AG10803 (cell line): ENCODE measurements at regions not wholly inside any gene's neighbourhood (a gene's known extent, or its start where the extent isn't known, plus 50 kb on each side); places are given as distances from the start of the nearest gene placed in this dataset.
"Not testable (repeated sequence)": the region's sequence is repeated elsewhere in the genome, so short reads cannot be mapped to it uniquely, and the experiment has no call there.

Source experiments
- DNase-seq: peaks from one replicate; pipeline ENCODE4 v3.0.0; 2010; ENCODE audit warnings: low read depth
- H3K4me3 ChIP-seq: 2 replicates; pipeline ENCODE4 v1.5.1; 2011; ENCODE audit warnings: mild to moderate bottlenecking, low read length, control low read depth
- TF ChIP-seq, protein P1 (sequence below): conservative IDR thresholded peaks from 2 replicates; pipeline ENCODE4 v1.5.1; 2011; ENCODE audit warnings: mild to moderate bottlenecking, low read length, control low read depth, inconsistent platforms

DNA sequence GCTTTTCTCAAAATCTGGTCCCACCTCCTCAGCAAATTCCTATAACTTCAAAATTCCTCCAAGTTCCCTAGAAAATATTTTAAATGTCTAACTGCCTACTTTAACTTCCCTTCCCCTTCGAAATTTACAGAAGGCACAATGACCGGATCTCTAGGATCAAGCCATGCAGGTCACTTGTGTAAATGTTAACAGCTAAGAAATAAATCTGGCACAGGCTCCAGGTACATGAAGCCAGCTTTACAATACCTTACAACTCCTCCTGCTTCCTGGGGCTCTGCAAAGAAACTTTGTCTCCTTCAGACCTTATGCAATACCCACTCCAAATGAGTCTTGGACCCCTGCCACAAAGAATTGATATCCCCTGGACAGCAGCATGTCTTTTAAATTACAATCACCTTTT lies 1164.2 kb downstream of the BRINP3 start:
- TF ChIP-seq, protein P1, sequence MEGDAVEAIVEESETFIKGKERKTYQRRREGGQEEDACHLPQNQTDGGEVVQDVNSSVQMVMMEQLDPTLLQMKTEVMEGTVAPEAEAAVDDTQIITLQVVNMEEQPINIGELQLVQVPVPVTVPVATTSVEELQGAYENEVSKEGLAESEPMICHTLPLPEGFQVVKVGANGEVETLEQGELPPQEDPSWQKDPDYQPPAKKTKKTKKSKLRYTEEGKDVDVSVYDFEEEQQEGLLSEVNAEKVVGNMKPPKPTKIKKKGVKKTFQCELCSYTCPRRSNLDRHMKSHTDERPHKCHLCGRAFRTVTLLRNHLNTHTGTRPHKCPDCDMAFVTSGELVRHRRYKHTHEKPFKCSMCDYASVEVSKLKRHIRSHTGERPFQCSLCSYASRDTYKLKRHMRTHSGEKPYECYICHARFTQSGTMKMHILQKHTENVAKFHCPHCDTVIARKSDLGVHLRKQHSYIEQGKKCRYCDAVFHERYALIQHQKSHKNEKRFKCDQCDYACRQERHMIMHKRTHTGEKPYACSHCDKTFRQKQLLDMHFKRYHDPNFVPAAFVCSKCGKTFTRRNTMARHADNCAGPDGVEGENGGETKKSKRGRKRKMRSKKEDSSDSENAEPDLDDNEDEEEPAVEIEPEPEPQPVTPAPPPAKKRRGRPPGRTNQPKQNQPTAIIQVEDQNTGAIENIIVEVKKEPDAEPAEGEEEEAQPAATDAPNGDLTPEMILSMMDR, result no peak
- DNase-seq, result no peak
- H3K4me3 ChIP-seq, result no peak overlapping the region

DNA sequence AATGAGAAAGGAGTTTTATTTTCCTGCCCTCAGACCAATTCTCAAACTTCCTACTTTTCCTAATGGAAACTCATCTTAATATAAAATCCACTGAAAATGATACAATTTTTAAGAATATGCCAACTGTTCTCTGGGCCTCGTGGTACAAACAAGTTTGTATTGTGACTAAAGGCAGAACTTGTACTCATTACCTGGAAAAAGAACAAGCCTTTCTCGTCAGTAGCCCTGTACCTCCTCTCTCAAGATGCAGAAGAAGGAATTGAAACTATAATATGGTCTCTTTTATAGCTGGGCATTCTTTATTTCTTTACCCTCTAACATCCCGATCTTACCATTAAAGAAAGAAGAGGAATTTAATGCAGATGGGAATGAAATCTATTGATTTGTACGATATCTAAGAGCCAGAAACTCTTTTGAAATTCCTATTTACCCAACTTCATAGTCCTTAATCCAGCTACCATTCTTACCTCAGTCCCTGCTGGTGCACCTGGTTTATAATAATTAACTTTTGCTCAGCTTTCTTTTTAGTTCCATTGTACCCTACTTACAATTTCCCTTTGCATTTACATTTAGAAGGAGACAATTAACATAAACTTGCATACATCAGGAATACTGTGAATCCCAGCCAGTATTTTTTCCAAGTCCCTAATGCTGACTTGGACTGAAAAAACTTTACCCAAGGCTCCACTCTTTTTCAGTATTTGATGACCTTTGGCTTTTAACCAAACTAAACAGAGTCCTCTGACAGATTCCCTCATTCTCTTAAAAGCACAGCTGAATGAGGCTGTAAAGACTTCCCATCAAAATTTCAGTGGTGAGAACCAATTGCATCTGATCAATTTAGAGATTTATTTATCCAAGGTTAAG lies 1162.4 kb downstream of the BRINP3 start:
- no peak for DNase-seq
- no peak overlapping the region for H3K4me3 ChIP-seq
- TF ChIP-seq, protein P1, result no peak

DNA sequence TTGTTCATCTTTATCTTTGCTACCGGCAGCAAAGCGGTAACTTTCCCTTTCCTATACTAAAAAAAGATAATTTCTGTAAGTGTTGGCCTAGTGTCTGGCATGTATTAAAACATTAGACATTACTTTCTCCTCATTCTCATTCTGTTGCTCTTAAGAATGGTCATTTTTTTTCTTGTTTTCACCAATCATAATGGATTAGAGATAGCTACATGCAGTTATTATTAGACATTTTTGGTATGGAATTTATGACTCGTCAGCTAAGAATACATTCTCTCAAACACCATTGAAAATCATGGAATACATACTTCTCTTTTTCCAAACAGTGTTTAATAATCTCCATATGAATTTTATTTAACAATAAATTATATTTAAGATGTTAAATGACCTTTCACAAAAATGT lies 1154.6 kb downstream of the BRINP3 start:
- DNase-seq, result no peak
- no peak overlapping the region for H3K4me3 ChIP-seq
- TF ChIP-seq, protein P1, result no peak

DNA sequence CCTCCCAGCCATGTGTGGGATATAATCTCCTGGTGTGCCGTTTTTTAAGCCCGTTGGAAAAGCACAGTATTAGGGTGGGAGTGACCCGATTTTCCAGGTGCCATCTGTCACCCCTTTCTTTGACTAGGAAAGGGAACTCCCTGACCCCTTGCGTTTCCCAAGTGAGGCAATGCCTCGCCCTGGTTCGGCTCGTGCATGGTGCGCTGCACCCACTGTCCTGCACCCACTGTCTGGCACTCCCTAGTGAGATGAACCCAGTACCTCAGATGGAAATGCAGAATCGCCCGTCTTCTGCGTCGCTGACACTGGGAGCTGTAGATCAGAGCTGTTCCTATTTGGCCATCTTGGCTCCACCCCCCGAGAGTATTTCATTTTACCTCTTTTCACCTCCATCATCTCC lies 1146.6 kb downstream of the BRINP3 start:
- DNase-seq, H3K4me3 ChIP-seq: not testable (repeated sequence)

DNA sequence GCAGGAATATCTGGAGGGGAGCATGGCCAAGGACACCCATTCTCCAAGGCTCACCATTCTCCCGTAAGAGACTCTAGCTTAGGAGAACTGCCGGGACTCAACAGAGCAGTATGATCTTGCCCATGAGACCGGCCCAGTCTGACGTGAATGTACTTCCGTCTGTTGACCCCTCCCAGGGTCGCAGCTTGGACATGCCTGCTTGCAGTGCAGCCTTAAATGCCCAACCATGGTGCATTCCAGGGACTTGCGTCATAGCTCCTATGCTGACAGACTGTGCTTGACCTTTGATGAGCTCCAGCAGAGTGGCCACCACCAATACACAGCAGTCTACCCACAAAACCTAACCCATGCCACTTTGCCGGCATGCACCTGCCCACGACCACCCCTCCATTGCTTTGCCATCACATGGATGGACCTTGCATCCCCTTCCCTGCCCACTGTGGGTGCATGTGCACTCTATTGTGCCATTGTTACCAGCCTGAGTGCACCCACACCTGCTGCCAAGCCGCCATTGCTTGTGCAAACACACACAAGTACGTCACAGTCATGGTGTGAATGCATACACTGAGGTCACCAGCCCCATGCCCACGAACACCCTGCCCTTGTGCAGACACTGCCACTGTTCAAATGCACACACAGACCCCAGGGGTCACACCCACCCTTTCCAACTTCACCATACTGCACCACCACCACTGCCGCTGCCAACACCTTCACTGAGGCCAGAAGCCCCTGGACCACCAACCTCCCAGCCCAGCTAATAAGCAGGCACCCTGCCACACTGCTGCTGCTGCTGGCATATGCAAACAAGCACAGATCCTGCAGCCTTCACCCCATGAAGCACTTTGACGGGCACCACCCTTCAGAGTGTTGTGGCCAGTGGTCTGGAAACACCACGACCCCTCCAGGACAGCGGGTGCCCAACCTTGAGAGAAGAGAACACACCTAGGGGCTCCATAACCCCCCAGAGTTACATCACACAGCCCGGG lies 1141.3 kb downstream of the BRINP3 start:
- TF ChIP-seq, protein P1, result no peak
- H3K4me3 ChIP-seq, result no peak overlapping the region
- DNase-seq, result no peak

DNA sequence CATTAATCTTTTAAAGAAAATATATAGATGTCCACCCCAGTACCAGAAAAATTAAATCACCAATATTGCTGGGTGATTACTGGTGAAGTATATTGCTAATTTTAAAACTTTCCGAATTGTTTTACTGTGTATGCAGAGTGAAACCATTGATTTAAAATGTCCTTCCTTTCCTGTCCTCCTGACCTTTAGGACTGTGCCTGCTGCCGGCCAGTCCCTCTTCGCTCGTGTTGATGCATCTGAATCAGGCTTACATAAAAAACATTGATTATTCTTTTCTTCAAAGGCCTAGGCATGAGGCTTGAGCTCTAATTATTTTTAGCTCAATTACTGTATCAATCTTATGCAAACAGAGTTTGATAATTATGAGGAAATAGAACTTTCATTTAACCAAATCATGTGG lies 1128.1 kb downstream of the BRINP3 start:
- DNase-seq, result no peak
- TF ChIP-seq, protein P1, result no peak
- H3K4me3 ChIP-seq, result no peak overlapping the region

DNA sequence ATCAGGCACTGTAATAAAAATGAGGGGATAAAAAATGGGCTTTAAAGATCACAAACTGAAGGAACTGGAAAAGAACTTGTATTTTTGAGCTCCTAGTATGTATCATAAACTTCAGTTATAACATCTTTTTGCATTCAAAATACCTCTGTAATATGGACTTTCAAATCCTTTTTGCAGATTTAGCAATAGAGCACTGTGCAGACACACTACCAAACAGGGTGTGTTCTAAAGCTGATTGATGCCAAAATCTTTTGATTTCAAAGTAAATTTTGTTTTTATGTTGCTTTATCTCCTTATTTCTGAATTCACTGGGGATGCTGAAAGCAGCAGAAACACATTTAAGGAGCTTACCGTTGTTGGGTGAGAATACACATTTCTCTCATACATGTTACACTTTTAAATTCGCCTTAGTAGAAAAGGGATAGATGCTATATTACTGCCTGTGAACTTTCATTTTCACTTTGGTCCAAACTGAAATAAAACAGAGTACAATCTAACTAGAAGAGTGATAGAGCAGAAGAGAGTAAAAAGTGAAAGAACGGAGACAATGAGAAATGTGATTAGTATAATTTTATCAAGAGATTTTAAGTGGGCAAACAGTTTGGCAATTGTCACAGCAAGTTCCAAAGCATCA lies 1126.6 kb downstream of the BRINP3 start:
- TF ChIP-seq, protein P1, result no peak
- H3K4me3 ChIP-seq, result no peak overlapping the region
- no peak for DNase-seq
